Suprapubic skin (tissue), 3 donors: ENCODE measurements at regions not wholly inside any gene's neighbourhood (a gene's known extent, or its start where the extent isn't known, plus 50 kb on each side); places are given as distances from the start of the nearest gene placed in this dataset.

Experiments
- POLR2A ChIP-seq, 2 donors: fragments of 450-650 bp; IDR thresholded peaks; one replicate each; pipeline ENCODE4 v1.6.1; 2017; ENCODE audit warnings: antibody characterized with exemption in 2 of 2, mild to moderate bottlenecking in 2 of 2, moderate library complexity in 2 of 2
- TF ChIP-seq, protein P1 (sequence below), 2 donors: fragments of 200-600 bp in 1 of 2; fragments of 450-650 bp in 1 of 2; sonication (generic) in 1 of 2; IDR thresholded peaks; one replicate each; pipeline ENCODE4 v1.5.1; 2016 to 2019; ENCODE audit warnings: antibody characterized with exemption in 2 of 2, mild to moderate bottlenecking in 1 of 2, moderate library complexity in 1 of 2

DNA sequence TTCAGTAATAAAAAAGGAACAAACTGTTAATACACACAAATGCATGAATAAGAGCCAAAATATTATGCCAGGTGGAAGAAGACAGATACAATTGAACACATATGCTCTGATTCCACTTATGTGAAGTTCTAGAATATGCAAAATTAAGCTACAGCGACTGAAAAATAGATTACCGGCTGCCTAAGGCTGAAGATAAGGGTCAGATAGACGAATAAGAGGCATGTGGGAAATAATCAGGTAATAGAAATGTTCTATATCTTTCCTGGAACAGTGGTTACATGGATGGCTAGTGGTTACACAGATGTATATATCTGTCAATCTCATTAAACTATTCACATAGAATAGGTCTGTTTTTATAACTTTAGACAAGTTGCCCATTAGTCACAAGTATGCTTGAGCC is 51.9 kb upstream of the REG3G start:
- TF ChIP-seq, protein P1, sequence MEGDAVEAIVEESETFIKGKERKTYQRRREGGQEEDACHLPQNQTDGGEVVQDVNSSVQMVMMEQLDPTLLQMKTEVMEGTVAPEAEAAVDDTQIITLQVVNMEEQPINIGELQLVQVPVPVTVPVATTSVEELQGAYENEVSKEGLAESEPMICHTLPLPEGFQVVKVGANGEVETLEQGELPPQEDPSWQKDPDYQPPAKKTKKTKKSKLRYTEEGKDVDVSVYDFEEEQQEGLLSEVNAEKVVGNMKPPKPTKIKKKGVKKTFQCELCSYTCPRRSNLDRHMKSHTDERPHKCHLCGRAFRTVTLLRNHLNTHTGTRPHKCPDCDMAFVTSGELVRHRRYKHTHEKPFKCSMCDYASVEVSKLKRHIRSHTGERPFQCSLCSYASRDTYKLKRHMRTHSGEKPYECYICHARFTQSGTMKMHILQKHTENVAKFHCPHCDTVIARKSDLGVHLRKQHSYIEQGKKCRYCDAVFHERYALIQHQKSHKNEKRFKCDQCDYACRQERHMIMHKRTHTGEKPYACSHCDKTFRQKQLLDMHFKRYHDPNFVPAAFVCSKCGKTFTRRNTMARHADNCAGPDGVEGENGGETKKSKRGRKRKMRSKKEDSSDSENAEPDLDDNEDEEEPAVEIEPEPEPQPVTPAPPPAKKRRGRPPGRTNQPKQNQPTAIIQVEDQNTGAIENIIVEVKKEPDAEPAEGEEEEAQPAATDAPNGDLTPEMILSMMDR (IDR thresholded peaks at IDR 0.05) = no peak
- no peak for TF ChIP-seq POLR2A (IDR thresholded peaks at IDR 0.05)
